GM06990 (cell line): ENCODE measurements at regions not wholly inside any gene's neighbourhood (a gene's known extent, or its start where the extent isn't known, plus 50 kb on each side); places are given as distances from the start of the nearest gene placed in this dataset.

Experiments
- DNase-seq: peaks from one replicate; pipeline ENCODE4 v3.0.0-alpha.2; 2011; ENCODE audit not compliant: insufficient read length; ENCODE audit errors: extremely low read depth
- H3K27me3 ChIP-seq: replicated peaks from 2 replicates; pipeline ENCODE4 v1.6.0; 2011; ENCODE audit warnings: low read length; ENCODE audit not compliant: control insufficient read depth, insufficient read depth
- H3K36me3 ChIP-seq: 2 replicates; pipeline ENCODE4 v1.5.1; 2011; ENCODE audit warnings: low read length; ENCODE audit not compliant: control insufficient read depth, insufficient read depth
- H3K4me3 ChIP-seq: replicated peaks from 2 replicates; pipeline ENCODE4 v1.5.1; 2011; ENCODE audit warnings: low read depth, mild to moderate bottlenecking, control low read depth, low read length
- CTCF ChIP-seq: IDR thresholded peaks from 2 replicates; pipeline ENCODE4 v1.5.1; 2011; ENCODE audit warnings: low read length, control low read depth, mild to moderate bottlenecking, inconsistent platforms; ENCODE audit not compliant: insufficient read depth, poor library complexity, severe bottlenecking

GRCh38 chr10:2681891-2682290, 385.5 kb upstream of the PFKP start:
- H3K36me3 ChIP-seq: no peaks in the 10 kb centered on the region
- no peak for DNase-seq
- H3K27me3 ChIP-seq: no peaks in the 10 kb centered on the region
- H3K4me3 ChIP-seq: no peak overlapping the region
- TF ChIP-seq CTCF: no peak

GRCh38 chr10:2680821-2681220, 386.5 kb upstream of the PFKP start:
- Histone ChIP-seq H3K36me3 (no peaks in the 10 kb centered on the region), H3K4me3 (no peak overlapping the region), H3K27me3 (no peaks in the 10 kb centered on the region)
- TF ChIP-seq CTCF: no peak
- no peak for DNase-seq

DNA sequence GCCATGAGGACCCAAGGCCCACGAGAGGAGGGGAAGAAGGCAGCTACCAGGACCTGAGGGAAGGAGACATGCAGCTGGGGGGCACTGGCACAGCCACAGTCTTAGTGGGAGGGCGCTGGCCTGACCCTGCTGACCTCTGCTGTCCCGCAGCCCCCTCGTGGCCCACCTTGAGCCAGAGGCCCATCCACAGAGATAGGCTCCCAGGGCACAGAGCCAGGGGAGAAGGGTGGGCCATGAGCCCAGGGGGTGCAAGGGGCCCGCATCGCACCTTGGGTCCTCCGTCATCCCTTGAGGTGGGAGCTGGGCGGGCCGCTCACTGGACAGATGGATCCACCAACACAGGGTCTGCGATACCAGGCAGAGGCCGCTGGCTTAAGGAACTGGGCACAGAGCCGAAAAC, 387.7 kb upstream of the PFKP start:
- no peaks in the 10 kb centered on the region for H3K27me3 ChIP-seq
- TF ChIP-seq CTCF: no peak
- no peak overlapping the region for H3K4me3 ChIP-seq
- no peaks in the 10 kb centered on the region for H3K36me3 ChIP-seq
- DNase-seq: no peak

DNA sequence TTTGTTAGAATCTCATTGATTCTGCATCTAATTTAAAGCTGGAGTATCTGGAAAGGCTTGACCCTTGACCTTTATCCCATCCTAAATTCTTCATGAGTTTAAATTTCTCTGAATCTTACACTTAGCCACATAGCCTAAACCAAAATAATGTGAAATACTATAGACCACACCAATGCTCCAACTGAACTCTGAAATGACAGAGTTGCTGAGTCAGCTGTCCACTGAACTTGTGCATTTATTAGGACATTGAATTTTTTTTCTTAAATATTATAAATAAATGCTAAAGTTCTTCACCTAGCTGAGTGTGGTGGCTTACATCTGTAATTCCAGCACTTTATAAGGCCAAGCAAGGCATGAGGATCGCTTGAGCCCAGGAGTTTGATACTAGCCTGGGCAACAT, 390.9 kb upstream of the PFKP start:
- TF ChIP-seq CTCF: no peak
- Histone ChIP-seq H3K4me3 (no peak overlapping the region), H3K27me3 (no peaks in the 10 kb centered on the region; the same call in 1 of the 2 replicates), H3K36me3 (no peaks in the 10 kb centered on the region)
- DNase-seq: no peak

DNA sequence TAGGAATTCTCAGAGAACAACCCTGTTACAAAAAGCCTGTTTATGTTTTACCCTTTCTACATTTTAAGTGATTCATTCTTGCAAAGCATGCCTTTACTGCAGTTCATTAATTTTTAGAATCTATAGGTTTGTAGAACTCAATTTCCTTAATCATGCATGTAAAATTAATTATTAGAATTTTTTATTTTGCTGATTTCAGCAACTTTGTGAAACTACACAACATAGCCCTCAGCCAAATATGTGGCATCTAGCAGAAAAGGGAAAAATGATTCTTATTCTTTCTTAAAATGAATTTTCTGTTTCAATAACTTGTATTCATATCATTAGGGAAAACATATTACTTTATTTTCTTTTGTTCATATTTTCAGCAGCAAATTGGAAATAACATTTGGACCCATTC, 392.9 kb upstream of the PFKP start:
- DNase-seq: no peak
- no peak for TF ChIP-seq CTCF
- Histone ChIP-seq H3K27me3 (no peaks in the 10 kb centered on the region; the same call in 1 of the 2 replicates), H3K4me3 (no peak overlapping the region), H3K36me3 (no peaks in the 10 kb centered on the region)

- Histone ChIP-seq H3K36me3 (no peaks in the 10 kb centered on the region), H3K4me3 (no peak overlapping the region), H3K27me3 (no peaks in the 10 kb centered on the region; the same call in 1 of the 2 replicates)
- DNase-seq: no peak
- TF ChIP-seq CTCF: no peak
Observed at GRCh38 chr10:2670864-2671263, 396.5 kb upstream of the PFKP start.
